Heart right ventricle (tissue), 16 donors: ENCODE measurements at regions not wholly inside any gene's neighbourhood (a gene's known extent, or its start where the extent isn't known, plus 50 kb on each side); places are given as distances from the start of the nearest gene placed in this dataset.

ENCODE experiments used
- ATAC-seq, 8 donors: fragments of 200-7000 bp; cut with Tn5 transposase; one replicate each; pipeline ENCODE4 v1.9.1; 2020; ENCODE audit warnings: mild to moderate bottlenecking in 8 of 8, moderate library complexity in 8 of 8, moderate number of reproducible peaks in 1 of 8
- DNase-seq, 2 donors: peaks; one replicate each; pipeline ENCODE4 v3.0.0-alpha.2; 2020
- H3K27ac ChIP-seq, 10 donors: fragments of 200-600 bp; sonication (generic) in 2 of 10; one replicate each; pipeline versions ENCODE4 v1.5.0 to v1.8.0; 2020 to 2022; ENCODE audit warnings: mild to moderate bottlenecking in 3 of 10
- H3K27me3 ChIP-seq, 7 donors: fragments of 200-600 bp; one replicate each; pipeline ENCODE4 v1.8.0; 2021 to 2022; ENCODE audit warnings: mild to moderate bottlenecking in 2 of 7
- H3K36me3 ChIP-seq, 9 donors: fragments of 200-600 bp; sonication (generic) in 1 of 9; one replicate each; pipeline versions ENCODE4 v1.5.0 to v1.8.0; 2020 to 2022; ENCODE audit warnings: mild to moderate bottlenecking in 2 of 9
- H3K4me1 ChIP-seq, 9 donors: fragments of 200-600 bp; sonication (generic) in 1 of 9; one replicate each; pipeline versions ENCODE4 v1.5.0 to v1.8.0; 2020 to 2022; ENCODE audit warnings: mild to moderate bottlenecking in 4 of 9
- H3K4me3 ChIP-seq, 10 donors: fragments of 200-600 bp; sonication (generic) in 2 of 10; one replicate each; pipeline versions ENCODE4 v1.5.0 to v1.8.0; 2020 to 2022; ENCODE audit warnings: mild to moderate bottlenecking in 7 of 10, moderate library complexity in 2 of 10
- H3K9me3 ChIP-seq, 11 donors: fragments of 200-600 bp in 10 of 11; sonication (generic) in 2 of 11; one replicate each; pipeline versions ENCODE4 v1.5.0 to v1.8.0; 2013 to 2022; ENCODE audit warnings: mild to moderate bottlenecking in 2 of 11, control low read depth in 1 of 11, moderate library complexity in 1 of 11
- WGBS, 2 donors: extraction: QIAGEN DNeasy Blood & Tissue Kit; methylation state at CpG; one replicate each; pipeline ENCODE4 v1.1.7; 2013; ENCODE audit warnings: inconsistent platforms in 1 of 2; 5-methylcytosine and 5-hydroxymethylcytosine counted together
- intact Hi-C, 10 donors: fragments of 100-400 bp; cut with DNase I; formaldehyde crosslinking; loops; one replicate each; pipeline versions ENCODE4 v1.11.1 to v1.14.2; 2022
- TF ChIP-seq, protein P1 (sequence below), 9 donors: fragments of 200-600 bp; sonication (generic) in 2 of 9; IDR thresholded peaks; one replicate each; pipeline versions ENCODE4 v1.5.0 to v1.8.0; 2021 to 2022; ENCODE audit warnings: antibody characterized with exemption in 9 of 9, mild to moderate bottlenecking in 5 of 9, moderate library complexity in 1 of 9
- donor health status: Arrhythmogenic right ventricular cardiomyopathy.
- donor health status: ischemic (EF 13 %, LVEDD 7.1; RV severe dilation, severe dysfunction).
- donor health status: healthy with polysubstance abuse.
- donor health status: DM: no; HTN: yes; CAD: no.
- donor health status: DM: no; HTN: no; CAD: no.
- donor health status: ischemic (EF 25% LVEDD 6.9; RV normal size, moderate dysfunction).
- donor health status: ischemic (EF 25% LVEDD 5.7; RV mildly dilated, moderate dysfunction).
- donor health status: healthy.
- donor health status: DM: yes; HTN: yes; CAD: no.
- donor health status: Ischemic cardiomyopathy.
- donor health status: ischemic (EF 35%, LVEDD 5.7; RV mildly dilated, moderate dysfunction).
- donor health status: nonischemic (EF 11% LVEDD 7.7; RV severe dilation, severe dysfunction).
- donor health status: DM: yes; HTN: yes; CAD: no.
- donor health status: PGD.
- donor health status: ischemic (EF 29% LVEDD 5.4; RV normal size, mild dysfunction).
- donor health status: nonischemic (EF 23%, LVEDD 6.1; RV moderate dilation, normal function).

DNA sequence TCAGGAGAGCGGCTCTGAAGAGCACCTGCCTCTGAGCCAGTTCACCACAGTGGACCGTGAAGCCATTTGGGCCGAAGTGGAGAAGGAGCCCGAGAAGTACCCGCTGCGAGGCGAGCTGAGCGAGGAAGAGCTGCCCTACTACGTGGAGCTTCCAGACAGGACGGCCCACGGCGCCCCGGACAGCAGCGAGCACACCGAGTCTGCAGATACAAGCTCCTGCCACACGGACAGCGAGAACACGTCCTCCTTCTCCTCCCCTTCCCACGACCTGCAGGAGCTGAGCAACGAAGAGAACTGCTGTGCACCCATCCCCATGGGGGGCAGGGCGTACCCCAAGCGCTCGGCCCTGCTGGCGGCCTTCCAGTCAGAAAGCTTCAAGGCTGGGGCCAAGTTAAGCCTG, 74.9 kb upstream of the MORC3 start:
- H3K36me3 ChIP-seq, result peaks cover 0 to 96% (median 25%) of the 10 kb centered on the region in 9 donors
- WGBS, 2 donors, result 95 to 96% methylated on average over 24 of the region's 24 CpGs
- H3K4me1 ChIP-seq, result peaks cover 0 to 5% (median 0%) of the 10 kb centered on the region in 9 donors
- no peak overlapping the region for H3K27ac ChIP-seq
- no peaks in the 10 kb centered on the region for H3K27me3 ChIP-seq
- ATAC-seq (no peak), DNase-seq (no peak)
- no peaks in the 10 kb centered on the region for H3K9me3 ChIP-seq
- intact Hi-C loops, result no loop called here
- TF ChIP-seq, protein P1, sequence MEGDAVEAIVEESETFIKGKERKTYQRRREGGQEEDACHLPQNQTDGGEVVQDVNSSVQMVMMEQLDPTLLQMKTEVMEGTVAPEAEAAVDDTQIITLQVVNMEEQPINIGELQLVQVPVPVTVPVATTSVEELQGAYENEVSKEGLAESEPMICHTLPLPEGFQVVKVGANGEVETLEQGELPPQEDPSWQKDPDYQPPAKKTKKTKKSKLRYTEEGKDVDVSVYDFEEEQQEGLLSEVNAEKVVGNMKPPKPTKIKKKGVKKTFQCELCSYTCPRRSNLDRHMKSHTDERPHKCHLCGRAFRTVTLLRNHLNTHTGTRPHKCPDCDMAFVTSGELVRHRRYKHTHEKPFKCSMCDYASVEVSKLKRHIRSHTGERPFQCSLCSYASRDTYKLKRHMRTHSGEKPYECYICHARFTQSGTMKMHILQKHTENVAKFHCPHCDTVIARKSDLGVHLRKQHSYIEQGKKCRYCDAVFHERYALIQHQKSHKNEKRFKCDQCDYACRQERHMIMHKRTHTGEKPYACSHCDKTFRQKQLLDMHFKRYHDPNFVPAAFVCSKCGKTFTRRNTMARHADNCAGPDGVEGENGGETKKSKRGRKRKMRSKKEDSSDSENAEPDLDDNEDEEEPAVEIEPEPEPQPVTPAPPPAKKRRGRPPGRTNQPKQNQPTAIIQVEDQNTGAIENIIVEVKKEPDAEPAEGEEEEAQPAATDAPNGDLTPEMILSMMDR (IDR thresholded peaks at IDR 0.05), result no peak
- H3K4me3 ChIP-seq, result no peak overlapping the region

DNA sequence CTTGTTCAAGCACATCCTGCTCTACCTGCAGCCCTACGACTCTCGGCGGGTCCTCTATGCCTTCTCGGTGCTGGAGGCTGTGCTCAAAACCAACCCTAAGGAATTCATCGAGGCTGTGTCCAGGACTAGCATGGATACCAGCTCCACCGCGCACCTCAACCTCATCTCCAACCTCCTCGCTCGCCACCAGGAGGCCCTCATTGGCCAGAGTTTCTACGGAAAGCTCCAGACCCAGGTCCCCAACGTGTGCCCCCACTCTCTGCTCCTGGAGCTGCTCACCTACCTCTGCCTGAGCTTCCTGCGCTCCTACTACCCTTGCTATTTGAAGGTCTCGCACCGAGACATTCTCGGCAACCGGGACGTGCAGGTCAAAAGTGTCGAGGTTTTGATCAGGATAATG, 74.3 kb upstream of the MORC3 start:
- no peak overlapping the region for H3K4me3 ChIP-seq
- TF ChIP-seq, protein P1 (IDR thresholded peaks at IDR 0.05), result no peak
- ATAC-seq (no peak), DNase-seq (no peak)
- H3K27ac ChIP-seq, result no peak overlapping the region
- WGBS, 2 donors, result 94 to 96% methylated on average over 18 of the region's 18 CpGs
- no peaks in the 10 kb centered on the region for H3K9me3 ChIP-seq
- intact Hi-C loops, result no loop called here
- no peaks in the 10 kb centered on the region for H3K27me3 ChIP-seq
- H3K36me3 ChIP-seq, result peaks cover 0 to 96% (median 30%) of the 10 kb centered on the region in 9 donors
- H3K4me1 ChIP-seq, result peaks cover 0 to 5% (median 0%) of the 10 kb centered on the region in 9 donors

GRCh38 chr21:36246080-36246631, 73.8 kb upstream of the MORC3 start:
- H3K27me3 ChIP-seq, result no peaks in the 10 kb centered on the region
- no peak overlapping the region for H3K4me3 ChIP-seq
- ATAC-seq (no peak), DNase-seq (no peak)
- peaks cover 0 to 96% (median 34%) of the 10 kb centered on the region in 9 donors for H3K36me3 ChIP-seq
- no peaks in the 10 kb centered on the region for H3K9me3 ChIP-seq
- WGBS, 2 donors, result 76 to 82% methylated on average over 23 of the region's 23 CpGs
- intact Hi-C loops, result no loop called here
- no peak overlapping the region for H3K27ac ChIP-seq
- TF ChIP-seq, protein P1 (IDR thresholded peaks at IDR 0.05), result no peak
- H3K4me1 ChIP-seq, result peaks cover 0 to 5% (median 0%) of the 10 kb centered on the region in 9 donors

DNA sequence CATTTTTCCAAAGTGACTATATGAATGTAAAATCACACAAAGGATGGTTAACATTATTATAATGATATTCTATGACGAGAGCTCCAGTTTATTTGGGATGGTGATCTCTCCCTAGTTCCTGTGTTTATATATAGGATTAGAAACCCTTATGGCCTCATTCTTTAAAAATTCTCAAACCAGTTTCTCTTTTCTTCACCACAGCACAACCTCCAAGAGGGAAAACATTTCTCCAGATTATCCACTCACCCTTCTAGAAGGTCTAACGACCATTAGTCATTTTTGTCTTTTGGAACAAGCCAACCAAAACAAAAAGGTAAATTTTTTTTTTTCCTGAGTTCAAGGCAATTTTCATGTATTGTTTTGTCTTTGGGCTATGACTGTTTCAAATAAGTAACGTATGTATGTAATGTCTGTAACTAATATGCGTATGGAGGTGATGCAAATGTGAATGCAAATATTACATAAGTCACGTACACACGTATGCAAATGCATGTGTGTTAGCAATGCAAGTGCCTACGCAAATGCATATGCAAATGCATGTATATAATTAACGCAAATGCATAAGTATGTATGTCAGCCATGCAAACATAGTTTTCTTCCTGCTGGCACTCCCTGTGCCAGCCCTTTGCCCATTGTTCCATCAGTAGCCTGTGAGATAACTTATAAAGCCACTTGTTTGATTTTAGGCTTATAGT, 72.5 kb upstream of the MORC3 start:
- no peak for ATAC-seq
- no peak overlapping the region for H3K27ac ChIP-seq
- DNase-seq, result no peak
- peaks cover 0 to 98% (median 34%) of the 10 kb centered on the region in 9 donors for H3K36me3 ChIP-seq
- TF ChIP-seq, protein P1 (IDR thresholded peaks at IDR 0.05), result no peak
- H3K4me3 ChIP-seq, result no peak overlapping the region
- intact Hi-C loops, result no loop called here
- peaks cover 0 to 3% (median 0%) of the 10 kb centered on the region in 9 donors for H3K4me1 ChIP-seq
- no peaks in the 10 kb centered on the region for H3K9me3 ChIP-seq
- H3K27me3 ChIP-seq, result no peaks in the 10 kb centered on the region
- WGBS, 2 donors, result 92 to 94% methylated on average over 8 of the region's 8 CpGs
